H54 (cell line): ENCODE measurements at regions not wholly inside any gene's neighbourhood (a gene's known extent, or its start where the extent isn't known, plus 50 kb on each side); places are given as distances from the start of the nearest gene placed in this dataset.

ENCODE experiments used
- DNase-seq: peaks from one replicate; pipeline ENCODE4 v3.0.0; 2011; ENCODE audit warnings: low spot score, mixed read lengths; ENCODE audit not compliant: insufficient read length
- FAIRE-seq: peaks from 3 replicates; lab custom pipeline; 2011; peaks lifted over from hg19 to GRCh38; lab: Jason Lieb, UNC
- POLR2A ChIP-seq: IDR thresholded peaks from 2 replicates; pipeline ENCODE4 v1.6.1; 2011; ENCODE audit warnings: low read depth, mild to moderate bottlenecking, low read length

DNA sequence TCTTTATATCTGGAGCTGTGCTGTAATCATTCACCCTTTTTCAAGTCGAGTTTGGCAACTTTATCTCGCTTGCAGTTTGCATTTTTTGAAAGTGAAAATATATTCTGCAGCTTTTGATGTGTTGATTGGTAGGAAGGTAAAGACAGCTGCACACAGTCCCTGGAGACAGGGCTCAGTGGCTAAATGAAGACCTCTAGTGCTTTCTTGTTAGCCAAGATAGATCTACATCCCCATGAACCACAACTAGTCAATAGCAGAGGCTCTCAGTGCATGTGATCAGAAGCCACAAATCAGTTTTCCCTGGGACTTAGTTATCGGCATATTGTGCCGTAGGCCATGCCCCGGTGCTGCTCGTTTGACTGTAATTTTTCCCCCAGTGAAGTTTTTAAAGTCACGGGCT lies 587.7 kb upstream of the PITX2 start:
- no peak for FAIRE-seq
- no peak for TF ChIP-seq POLR2A

DNA sequence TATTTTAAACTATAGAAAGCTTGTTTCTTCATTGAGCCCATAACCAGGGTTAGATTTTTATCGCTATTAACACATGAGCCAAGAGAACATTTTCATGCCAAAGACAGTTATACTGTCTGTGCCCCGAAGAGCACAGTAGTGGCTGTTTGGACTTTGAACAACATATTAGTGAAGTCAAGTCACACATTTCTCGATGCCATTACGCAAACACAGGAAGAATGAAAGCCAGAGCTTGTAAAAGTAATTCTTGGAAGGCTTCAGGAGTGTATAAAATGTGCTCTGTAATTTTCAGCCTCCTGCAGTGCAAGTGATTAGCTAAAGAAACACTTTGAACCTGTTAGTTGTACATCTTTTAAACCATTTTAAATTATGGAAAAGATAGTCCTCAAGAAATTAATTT lies 590.7 kb upstream of the PITX2 start:
- FAIRE-seq (no peak), DNase-seq (no peak)
- no peak for TF ChIP-seq POLR2A

More for the DNA sequence above, 587.7 kb upstream of the PITX2 start:
- no peak for DNase-seq

DNA sequence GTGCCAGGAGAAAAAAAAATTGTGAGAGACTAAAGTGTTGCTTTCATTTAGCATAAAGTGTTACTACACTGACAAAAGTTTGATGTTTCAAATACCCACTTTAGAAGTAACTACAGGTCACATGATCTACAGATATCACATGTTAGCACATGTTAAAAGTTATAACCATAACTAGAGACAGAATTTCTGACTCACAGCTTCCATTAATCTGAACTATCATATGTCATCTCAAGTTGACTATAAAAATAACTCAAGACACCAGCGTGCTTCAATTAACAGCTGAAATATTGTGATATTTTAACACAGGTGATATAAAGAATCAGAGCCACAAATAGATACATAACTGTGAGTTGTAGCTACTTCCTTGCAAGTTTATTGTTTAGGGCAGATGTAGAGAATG lies 591.5 kb upstream of the PITX2 start:
- no peak for TF ChIP-seq POLR2A
- no peak for DNase-seq
- no peak for FAIRE-seq

DNA sequence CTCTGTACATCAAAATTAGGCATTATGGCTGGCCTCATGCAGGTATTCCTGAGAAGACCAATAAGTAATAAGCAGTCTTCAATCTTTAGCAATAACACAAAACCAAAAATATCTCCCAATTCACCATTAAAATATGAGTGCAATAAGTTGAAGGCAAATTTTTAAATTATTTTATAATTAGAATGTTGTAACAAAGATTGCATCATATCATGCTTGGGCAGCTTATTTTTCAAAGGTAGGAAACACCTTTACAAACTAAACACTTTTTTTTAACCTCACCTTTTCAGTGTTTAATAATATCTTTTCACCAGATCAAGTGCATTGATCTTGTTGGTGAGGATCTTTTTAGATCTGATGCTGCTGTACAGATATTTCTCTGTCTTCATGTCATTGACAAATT lies 592.9 kb upstream of the PITX2 start:
- no peak for TF ChIP-seq POLR2A
- FAIRE-seq = no peak
- DNase-seq = no peak

DNA sequence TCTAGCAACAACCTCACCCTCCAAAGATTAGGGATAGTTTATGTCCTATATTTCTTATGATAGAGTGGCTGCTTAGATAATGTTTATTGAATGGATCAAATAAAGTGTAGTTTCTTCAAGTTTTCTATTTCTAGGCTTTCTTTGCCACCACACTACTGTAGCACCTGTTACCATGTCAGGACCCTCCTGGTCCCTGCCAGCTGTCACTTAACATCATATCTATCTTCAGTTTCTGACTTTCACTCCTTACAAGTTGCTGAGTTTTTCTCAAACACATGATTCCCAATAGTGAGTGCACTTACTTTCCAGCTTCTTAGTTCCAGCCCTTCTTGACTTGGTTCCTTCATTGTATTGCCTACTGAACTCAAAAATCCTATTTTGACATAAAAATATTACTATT lies 593.9 kb upstream of the PITX2 start:
- TF ChIP-seq POLR2A = no peak
- DNase-seq (no peak), FAIRE-seq (no peak)

DNA sequence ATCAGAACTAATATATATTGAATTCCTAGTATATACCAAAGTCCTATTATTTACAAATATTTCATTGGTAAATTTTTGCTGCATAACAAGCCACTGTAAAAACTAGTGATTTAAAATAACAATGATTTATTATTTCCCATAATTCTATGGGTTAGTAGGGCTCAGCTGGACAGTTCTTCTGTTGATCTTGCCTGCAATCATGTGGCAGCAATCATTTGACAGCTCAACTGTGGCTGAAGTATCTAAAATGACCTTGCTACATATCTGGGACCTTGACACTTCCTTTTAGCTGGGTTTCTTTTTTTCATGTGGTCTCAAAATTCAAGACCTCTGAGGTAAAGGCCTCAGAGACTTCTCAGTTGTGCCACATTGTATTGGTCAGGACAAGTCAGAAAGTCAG lies 598.5 kb upstream of the PITX2 start:
- DNase-seq (no peak), FAIRE-seq (no peak)
- no peak for TF ChIP-seq POLR2A

DNA sequence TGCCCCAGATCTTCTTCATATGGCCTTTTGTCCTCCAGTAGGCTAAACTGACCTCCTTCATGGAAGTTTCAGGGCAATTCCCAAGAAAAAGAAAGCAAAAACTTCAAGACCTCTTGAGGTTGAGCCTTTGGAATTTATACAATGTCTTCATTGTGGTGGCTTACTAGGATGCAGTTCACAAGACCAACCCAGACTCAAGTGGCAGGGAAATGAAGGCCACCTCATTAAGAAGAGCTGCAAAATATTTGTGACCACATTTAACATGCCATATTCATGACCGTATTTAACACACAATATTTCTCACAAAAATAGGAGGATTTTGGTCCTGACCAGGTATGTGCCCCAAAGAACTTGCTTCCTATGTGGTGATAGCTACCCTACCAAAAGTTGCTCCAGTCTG lies 605.5 kb upstream of the PITX2 start:
- TF ChIP-seq POLR2A = no peak
- DNase-seq = no peak
- FAIRE-seq = no peak

DNA sequence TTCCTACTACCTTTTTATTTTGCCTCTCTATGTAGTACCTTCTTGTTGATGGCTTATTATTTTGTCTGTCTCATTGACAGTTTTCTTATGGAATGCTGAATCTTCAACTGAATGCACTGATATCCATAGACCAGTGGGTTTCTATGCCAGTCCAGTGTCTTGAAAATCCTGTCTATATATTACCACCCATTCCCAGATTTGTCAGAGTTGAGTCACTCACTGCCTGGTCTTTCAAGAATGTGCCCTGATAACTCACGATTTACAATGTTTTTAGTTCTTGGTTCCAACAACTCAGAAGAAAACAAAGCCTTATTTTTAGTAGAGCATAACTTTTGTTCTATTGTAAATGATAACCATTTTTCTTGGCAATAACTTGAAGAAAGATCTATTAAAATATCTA lies 606.0 kb upstream of the PITX2 start:
- no peak for TF ChIP-seq POLR2A
- FAIRE-seq = no peak
- no peak for DNase-seq

DNA sequence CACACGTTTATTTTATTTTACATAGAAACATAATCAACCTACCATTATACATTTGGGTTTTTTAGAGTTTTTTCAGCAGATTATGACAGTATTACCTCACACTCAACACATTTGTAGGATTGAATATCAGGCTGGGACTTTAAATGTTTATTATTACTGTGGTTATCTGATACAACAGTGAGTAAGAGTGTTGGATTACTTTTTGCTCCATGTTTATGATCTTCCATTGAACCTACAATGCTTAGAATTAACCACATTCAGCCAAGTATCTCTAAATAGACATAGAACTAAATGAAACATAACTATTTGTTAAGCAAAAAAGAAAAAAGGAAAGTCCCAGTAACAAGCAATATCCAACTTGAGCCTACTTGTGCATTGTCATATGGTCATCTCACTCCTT lies 607.4 kb upstream of the PITX2 start:
- FAIRE-seq (no peak), DNase-seq (no peak)
- TF ChIP-seq POLR2A = no peak

DNA sequence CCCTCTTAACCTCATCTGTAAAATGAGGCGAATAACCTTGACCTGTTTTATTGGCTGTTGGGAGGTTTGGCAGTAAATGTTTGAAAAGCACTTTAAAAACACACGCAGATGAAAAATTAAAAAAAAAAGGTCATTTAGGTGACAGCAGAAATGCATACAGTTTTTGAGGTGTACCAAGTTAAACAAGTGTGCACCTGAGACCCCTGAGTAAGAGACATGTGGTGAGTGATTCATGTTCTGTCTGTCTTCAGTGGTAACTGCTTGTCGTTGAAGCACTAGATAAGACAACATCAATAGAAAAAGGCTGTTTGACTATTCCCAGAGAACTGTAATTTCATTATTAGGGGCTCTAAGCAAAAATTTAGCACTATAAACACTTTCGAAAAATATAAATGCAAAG lies 608.4 kb upstream of the PITX2 start:
- DNase-seq (no peak), FAIRE-seq (no peak)
- no peak for TF ChIP-seq POLR2A

DNA sequence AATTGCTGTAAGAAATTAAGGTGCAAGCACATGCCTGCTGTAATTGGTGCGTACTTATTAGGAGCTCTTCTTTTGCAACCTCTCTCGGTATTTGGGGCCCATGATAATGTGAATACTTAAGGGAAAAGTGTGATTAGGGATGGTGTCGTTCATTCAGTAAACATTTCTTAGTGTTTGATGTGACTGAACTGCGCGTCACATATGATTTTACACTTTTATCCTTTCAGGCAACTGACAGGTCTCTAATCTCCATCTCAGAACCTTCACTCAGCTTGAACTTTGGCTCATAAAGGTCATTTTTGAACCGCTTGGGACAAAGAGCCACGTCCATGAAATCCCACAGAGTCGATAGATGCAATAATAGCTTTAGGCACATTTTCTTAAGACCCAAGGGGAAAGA lies 612.1 kb upstream of the PITX2 start:
- no peak for TF ChIP-seq POLR2A
- DNase-seq (no peak), FAIRE-seq (no peak)

DNA sequence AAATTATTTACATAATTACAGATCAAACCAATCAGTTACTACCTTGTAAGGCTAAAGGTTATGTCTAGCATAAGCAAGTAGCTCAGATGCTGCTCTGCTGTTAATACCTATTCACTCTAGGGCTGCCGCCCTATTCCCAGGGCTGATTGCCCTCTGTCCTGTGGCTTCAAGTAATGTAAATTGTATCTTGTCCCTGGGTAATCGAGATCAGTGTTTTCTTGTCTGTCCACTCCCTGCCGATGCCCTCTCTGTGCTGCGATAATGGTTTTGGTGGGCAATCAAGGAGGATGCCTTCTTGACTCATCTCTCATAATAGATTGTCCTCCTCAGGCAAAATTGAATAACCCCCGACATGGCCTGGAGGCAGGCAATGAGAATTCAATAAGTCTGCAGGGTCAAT lies 641.0 kb upstream of the PITX2 start:
- FAIRE-seq (no peak), DNase-seq (no peak)
- TF ChIP-seq POLR2A = no peak

DNA sequence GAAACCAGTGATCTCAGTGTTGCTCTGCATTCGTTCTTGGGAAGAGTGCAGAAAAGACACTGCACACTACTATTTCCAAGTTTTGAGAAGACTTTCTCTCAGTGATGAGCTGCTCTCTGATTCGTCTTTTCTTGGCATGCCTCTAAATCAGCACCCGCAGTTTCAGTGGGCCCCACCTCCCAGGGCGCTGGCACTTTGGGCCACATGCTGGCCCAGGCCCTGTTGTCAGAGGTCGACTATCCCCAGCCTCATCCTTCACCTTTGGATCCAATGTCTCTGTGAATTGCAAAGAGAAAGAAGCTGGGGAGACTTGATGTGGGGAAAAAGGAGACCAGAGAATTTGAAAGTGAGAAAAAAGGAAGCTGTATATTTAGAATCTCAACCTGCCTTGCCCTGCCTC lies 644.1 kb upstream of the PITX2 start:
- DNase-seq = no peak
- FAIRE-seq = no peak
- TF ChIP-seq POLR2A = no peak

DNA sequence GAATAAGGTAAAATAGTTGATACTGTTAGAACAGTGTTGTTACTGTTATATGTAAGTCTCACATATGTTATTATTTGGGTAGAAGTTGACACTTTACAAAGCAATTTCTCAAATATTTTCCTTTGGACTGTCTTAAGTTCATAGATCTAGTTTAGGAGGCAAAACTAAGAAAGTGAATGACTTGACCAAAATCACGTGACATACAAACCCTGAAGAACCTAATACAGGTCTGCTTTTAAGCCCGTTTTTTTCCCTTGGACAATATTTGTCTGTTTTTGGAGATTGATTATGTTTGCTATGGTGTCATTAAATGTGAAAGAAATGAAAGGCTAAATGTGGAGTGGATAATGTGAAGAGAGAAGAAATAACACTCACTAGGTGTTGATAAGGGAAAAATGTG lies 644.9 kb upstream of the PITX2 start:
- TF ChIP-seq POLR2A = no peak
- no peak for FAIRE-seq
- DNase-seq = no peak

DNA sequence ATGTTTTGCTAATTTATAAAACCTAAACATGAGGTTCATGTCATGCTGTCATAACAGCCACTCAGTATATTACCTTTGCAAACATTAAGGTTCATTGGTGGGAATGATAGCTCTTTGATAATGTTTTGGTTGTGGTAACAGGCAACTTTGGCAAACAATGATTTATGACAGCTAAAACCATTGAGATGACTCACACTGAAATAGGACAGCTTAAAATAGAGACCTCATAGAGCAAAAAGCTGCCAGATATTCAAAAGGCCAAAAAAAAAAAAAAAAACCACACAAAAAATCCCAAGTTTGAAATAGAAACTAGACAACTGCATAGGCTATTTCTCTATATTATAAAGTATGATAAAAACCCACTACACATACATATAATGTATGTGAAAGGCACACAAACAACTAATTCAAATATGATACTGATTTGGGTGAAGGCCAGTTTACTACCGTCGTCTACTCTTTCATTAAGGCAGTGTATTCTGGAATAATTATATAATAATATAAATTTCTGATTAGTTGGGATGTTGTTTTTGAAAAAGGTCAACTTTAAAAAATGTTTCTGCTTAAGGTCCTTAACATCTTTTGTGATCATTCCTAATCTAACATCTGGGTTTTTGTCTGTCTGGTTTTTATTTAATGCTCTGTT lies 646.0 kb upstream of the PITX2 start:
- DNase-seq = no peak
- TF ChIP-seq POLR2A = no peak
- FAIRE-seq = no peak

DNA sequence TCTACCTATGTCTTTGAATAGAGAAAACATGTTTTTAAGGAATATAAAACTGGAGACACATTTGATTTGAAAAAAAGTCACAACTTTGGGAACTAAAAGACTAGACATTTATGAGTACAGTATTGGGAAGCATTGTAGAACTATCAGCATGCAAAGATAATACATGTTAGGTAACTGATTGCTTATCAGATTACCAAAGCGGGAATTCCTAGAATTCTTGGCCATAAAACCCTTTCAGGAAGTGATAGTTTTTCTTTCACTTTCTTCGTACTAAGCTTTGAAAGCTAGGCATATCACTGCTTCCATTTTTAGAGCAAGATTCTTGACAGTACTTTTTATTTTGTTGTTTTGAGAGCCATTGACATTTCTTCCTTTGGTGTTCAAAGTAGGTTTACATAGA lies 646.6 kb upstream of the PITX2 start:
- DNase-seq (no peak), FAIRE-seq (no peak)
- TF ChIP-seq POLR2A = no peak
